ENCODE measurements at regions not wholly inside any gene's neighbourhood (a gene's known extent, or its start where the extent isn't known, plus 50 kb on each side); places are given as distances from the start of the nearest gene placed in this dataset.

- H3K9me3 ChIP-seq (ENCODE audit: insufficient read depth in 2 of 2, low read depth in 1 of 2, low read length in 1 of 2), result no peaks in the 10 kb centered on the region
- H2BK15ac ChIP-seq (ENCODE audit: low read length), result no peak overlapping the region; the same call in 1 of the 2 replicates
- H3K18ac ChIP-seq (ENCODE audit: extremely low read depth, low read length), result no peak overlapping the region
- no peak overlapping the region for H2BK5ac ChIP-seq (ENCODE audit: low read depth, low read length)
- H4K20me1 ChIP-seq (replicated peaks in 1 of 2; ENCODE audit: control insufficient read depth in 1 of 2, insufficient read depth in 2 of 2, low read length in 2 of 2), result no peaks in the 10 kb centered on the region
- no peaks in the 10 kb centered on the region for H3K36me3 ChIP-seq (ENCODE audit: control insufficient read depth in 2 of 4, insufficient read depth in 4 of 4, low read length in 3 of 4)
- H3K4me1 ChIP-seq (replicated peaks in 1 of 4; ENCODE audit: control insufficient read depth in 3 of 4, insufficient read depth in 4 of 4, low read length in 3 of 4), result no peaks in the 10 kb centered on the region
- H3K79me1 ChIP-seq (ENCODE audit: low read depth, low read length), result 0 out of 2 replicates have a peak, but pooled peaks cover 2% of the 10 kb centered on the region
- ChIA-PET POLR2A (ENCODE audit: partially characterized antibody) (no interaction called here), CTCF (ENCODE audit: partially characterized antibody) (no interaction called here)
- DNase-seq (ENCODE audit: low read depth in 1 of 2, low spot score in 2 of 2) (no peak), FAIRE-seq (no peak)
- 86% methylated on average over 4 of the region's 4 CpGs; no CpG with 5 or more reads in 1 of the 2 experiments for WGBS, 2 experiments (ENCODE audit: extremely low coverage in 1 of 2, insufficient coverage in 1 of 2, insufficient read length in 1 of 2, insufficient replicate concordance in 2 of 2, low coverage in 1 of 2, low lambda C conversion rate in 2 of 2, missing lambda C conversion rate in 1 of 2)
- H3K56ac ChIP-seq (replicated peaks; ENCODE audit: insufficient read length, low read depth, low read length), result no peak overlapping the region
- no peak overlapping the region for H3K9ac ChIP-seq (replicated peaks in 1 of 4; ENCODE audit: extremely low read depth in 1 of 4, low read depth in 3 of 4, low read length in 3 of 4)
- H3K4me3 ChIP-seq (ENCODE audit: extremely low read depth in 1 of 4, insufficient read depth in 2 of 4, low read depth in 3 of 4, low read length in 4 of 4), result no peak overlapping the region
- H4K91ac ChIP-seq (replicated peaks; ENCODE audit: insufficient read length, low read length), result no peak overlapping the region
- no peak overlapping the region for H2BK12ac ChIP-seq (ENCODE audit: low read depth, low read length)
- H4K5ac ChIP-seq (ENCODE audit: insufficient read length, low read depth, low read length), result no peak overlapping the region
- no peak overlapping the region for H3K27ac ChIP-seq (ENCODE audit: low read depth, low read length)
- no peak overlapping the region for H2BK20ac ChIP-seq (ENCODE audit: low read length)
- H3K23ac ChIP-seq (ENCODE audit: insufficient read length), result no peak overlapping the region
- no peak overlapping the region for H3K4ac ChIP-seq (replicated peaks; ENCODE audit: insufficient read length, low read depth, low read length)
- H3K14ac ChIP-seq (ENCODE audit: insufficient read length), result no peak overlapping the region
- H3K23me2 ChIP-seq (ENCODE audit: low read depth, low read length), result no peaks in the 10 kb centered on the region; the same call in 1 of the 2 replicates
- H3K79me2 ChIP-seq (ENCODE audit: control insufficient read depth in 1 of 2, insufficient read depth in 2 of 2, low read length in 2 of 2), result no peaks in the 10 kb centered on the region; a peak in 1 of 4 replicates
- H2BK120ac ChIP-seq (replicated peaks; ENCODE audit: low read depth, low read length), result no peak overlapping the region
- no peaks in the 10 kb centered on the region for H3K27me3 ChIP-seq (replicated peaks in 1 of 4; ENCODE audit: control insufficient read depth in 3 of 4, extremely low read depth in 1 of 4, insufficient read depth in 3 of 4, low read length in 3 of 4)
- H3K4me2 ChIP-seq (ENCODE audit: insufficient read depth in 1 of 2, low read depth in 2 of 2, low read length in 2 of 2), result no peak overlapping the region
- no peak overlapping the region for H4K8ac ChIP-seq (ENCODE audit: extremely low read depth, insufficient read depth, low read length)
- no peak overlapping the region for H2AFZ ChIP-seq (ENCODE audit: low read length)
- no peak overlapping the region for H2AK5ac ChIP-seq (ENCODE audit: low read depth, low read length)
- TF ChIP-seq RNF2 (IDR thresholded peaks at IDR 0.05; ENCODE audit: borderline replicate concordance, low read depth, low read length, missing control alignments, poor library complexity, severe bottlenecking) (no peak), CTBP2 (IDR thresholded peaks at IDR 0.05; ENCODE audit: borderline replicate concordance, insufficient read depth, insufficient read length, low read length) (no peak), EP300 (IDR thresholded peaks at IDR 0.05; ENCODE audit: borderline replicate concordance in 1 of 2, low read depth in 2 of 2, low read length in 2 of 2) (no peak), JUND (IDR thresholded peaks at IDR 0.05; ENCODE audit: low read length) (no peak), SRF (IDR thresholded peaks at IDR 0.05; ENCODE audit: low read depth, low read length) (no peak), SAP30 (IDR thresholded peaks at IDR 0.05; ENCODE audit: insufficient read depth, insufficient replicate concordance, low read length) (no peak), EZH2 (IDR thresholded peaks at IDR 0.05; ENCODE audit: low read depth, low read length, severe bottlenecking) (no peak), TAF7 (optimal IDR thresholded peaks at IDR 0.05; ENCODE audit: borderline replicate concordance, low read depth, low read length) (no peak), TAF1 (IDR thresholded peaks at IDR 0.05; ENCODE audit: low read depth, low read length) (no peak), MAFK (IDR thresholded peaks at IDR 0.05; ENCODE audit: low read depth, low read length) (no peak)
Observed at GRCh38 chr13:30030141-30030750, 179.8 kb upstream of the UBL3 start.
